Epidermal melanocyte (primary cell): ENCODE measurements at regions not wholly inside any gene's neighbourhood (a gene's known extent, or its start where the extent isn't known, plus 50 kb on each side); places are given as distances from the start of the nearest gene placed in this dataset.

Experiments
- DNase-seq: peaks from one replicate; pipeline ENCODE4 v3.0.0; 2011; ENCODE audit warnings: low spot score; ENCODE audit not compliant: insufficient read length

- no peak for DNase-seq
Observed at GRCh38 chr6:105667056-105667455, 264.2 kb upstream of the PREP start.

- DNase-seq = no peak
Observed at GRCh38 chr6:105664931-105665330, 262.0 kb upstream of the PREP start.

GRCh38 chr6:105651969-105652368 lies 249.1 kb upstream of the PREP start:
- no peak for DNase-seq

- DNase-seq = no peak
Observed at GRCh38 chr6:105650347-105650746, 247.5 kb upstream of the PREP start.

GRCh38 chr6:105649192-105649591 lies 246.3 kb upstream of the PREP start:
- DNase-seq = no peak

GRCh38 chr6:105648276-105648675 lies 245.4 kb upstream of the PREP start:
- no peak for DNase-seq

- DNase-seq = no peak
Observed at GRCh38 chr6:105646391-105646867, 243.5 kb upstream of the PREP start.

GRCh38 chr6:105645958-105646357 lies 243.1 kb upstream of the PREP start:
- no peak for DNase-seq

GRCh38 chr6:105645156-105645555 lies 242.3 kb upstream of the PREP start:
- no peak for DNase-seq

GRCh38 chr6:105644691-105645090 lies 241.8 kb upstream of the PREP start:
- no peak for DNase-seq

GRCh38 chr6:105644073-105644489 lies 241.2 kb upstream of the PREP start:
- no peak for DNase-seq

- DNase-seq = no peak
Observed at GRCh38 chr6:105642708-105643107, 239.8 kb upstream of the PREP start.

- DNase-seq = no peak
Observed at GRCh38 chr6:105641504-105641903, 238.6 kb upstream of the PREP start.

GRCh38 chr6:105639124-105639523 lies 236.2 kb upstream of the PREP start:
- DNase-seq = no peak

GRCh38 chr6:105633814-105634213 lies 230.9 kb upstream of the PREP start:
- DNase-seq = no peak

- DNase-seq = no peak
Observed at GRCh38 chr6:105628156-105628860, 225.4 kb upstream of the PREP start.

GRCh38 chr6:105626295-105627158 lies 223.6 kb upstream of the PREP start:
- DNase-seq = no peak

- DNase-seq = no peak
Observed at GRCh38 chr6:105624021-105624420, 221.1 kb upstream of the PREP start.

GRCh38 chr6:105622226-105622625 lies 219.3 kb upstream of the PREP start:
- DNase-seq = no peak

- no peak for DNase-seq
Observed at GRCh38 chr6:105621564-105622175, 218.8 kb upstream of the PREP start.

- DNase-seq = no peak
Observed at GRCh38 chr6:105620878-105621277, 218.0 kb upstream of the PREP start.
